ENCODE measurements at regions not wholly inside any gene's neighbourhood (a gene's known extent, or its start where the extent isn't known, plus 50 kb on each side); places are given as distances from the start of the nearest gene placed in this dataset.
"Not testable (repeated sequence)": the region's sequence is repeated elsewhere in the genome, so short reads cannot be mapped to it uniquely, and the experiment has no call there.

DNA sequence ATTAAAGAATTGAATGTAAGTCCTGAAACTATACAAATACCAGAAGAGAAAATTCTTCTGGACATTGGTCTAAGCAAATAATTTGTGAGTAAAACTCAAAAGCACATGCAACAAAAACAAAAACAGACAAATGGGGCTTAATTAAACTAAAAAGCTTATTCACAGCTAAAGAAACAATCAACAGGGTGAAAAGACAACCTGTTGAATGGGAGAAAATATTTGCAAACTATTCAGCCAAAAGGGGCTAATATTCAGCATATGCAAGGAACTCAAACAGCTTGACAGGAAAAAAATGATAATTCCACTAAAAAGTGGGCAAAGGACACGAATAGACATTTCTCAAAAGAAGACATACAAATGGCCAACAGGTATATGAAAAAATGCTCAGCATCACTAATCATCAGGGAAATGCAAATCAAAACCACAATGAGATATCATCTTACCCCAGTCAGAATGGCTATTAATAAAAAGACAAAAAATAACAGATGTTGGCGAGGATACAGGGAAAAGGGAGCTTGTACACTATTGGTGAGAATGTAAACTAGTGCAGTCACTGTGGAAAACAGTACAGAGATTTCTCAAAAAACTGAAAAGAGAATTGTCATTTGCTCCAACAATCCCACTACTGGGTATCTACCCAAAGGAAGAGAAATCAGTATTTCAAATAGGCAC lies 177.5 kb upstream of the RTL1 start:
- no peak for DNase-seq (ENCODE audit: low read depth)

- no peak for DNase-seq (ENCODE audit: low read depth)
These were observed 178.5 kb upstream of the RTL1 start for GRCh38 chr14:101082036-101082435.

- DNase-seq (ENCODE audit: low read depth), result no peak
These were observed 179.2 kb upstream of the RTL1 start for GRCh38 chr14:101082436-101083384.

DNA sequence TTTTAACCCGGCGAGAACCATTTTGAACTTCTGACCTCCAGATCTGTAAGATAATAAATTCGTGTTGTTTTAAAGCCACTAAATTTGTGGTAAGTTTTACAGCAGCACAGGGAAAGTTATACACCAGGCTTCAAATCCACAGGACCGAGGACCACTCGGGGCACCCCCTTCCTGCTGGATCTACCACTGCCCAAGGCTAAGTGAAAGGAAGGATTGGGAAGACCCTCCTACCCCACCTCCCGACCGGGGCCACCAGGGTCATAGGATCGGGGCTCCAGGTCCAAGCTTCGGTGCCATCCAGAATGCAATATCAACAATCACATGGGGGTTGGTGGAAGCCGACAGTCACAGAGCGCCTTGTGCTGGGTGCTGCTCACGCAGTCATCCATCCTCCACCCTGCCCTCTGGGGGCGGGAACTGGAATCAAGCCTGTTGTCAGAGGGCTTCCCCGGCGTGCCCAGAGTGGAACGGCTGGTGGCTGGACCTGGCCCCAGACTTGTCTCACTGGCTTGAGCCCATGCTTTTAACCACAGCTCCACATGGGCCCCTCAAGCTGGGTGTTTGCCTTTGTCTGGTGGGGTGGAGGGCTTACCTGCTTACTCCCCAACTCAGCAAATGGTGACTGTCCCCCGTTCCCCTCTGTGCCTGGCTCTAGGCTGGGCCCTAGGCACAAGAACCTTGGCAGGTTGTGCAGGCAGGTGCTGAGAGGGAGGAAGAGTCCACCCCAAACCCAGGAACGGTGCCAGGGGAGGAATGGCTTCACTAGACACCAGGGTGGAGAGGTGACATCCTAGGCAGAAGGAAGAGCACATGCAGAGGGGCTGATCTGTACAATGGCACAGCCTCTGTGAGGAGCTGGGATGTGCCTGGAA lies 180.3 kb upstream of the RTL1 start:
- no peak for DNase-seq (ENCODE audit: low read depth)

DNA sequence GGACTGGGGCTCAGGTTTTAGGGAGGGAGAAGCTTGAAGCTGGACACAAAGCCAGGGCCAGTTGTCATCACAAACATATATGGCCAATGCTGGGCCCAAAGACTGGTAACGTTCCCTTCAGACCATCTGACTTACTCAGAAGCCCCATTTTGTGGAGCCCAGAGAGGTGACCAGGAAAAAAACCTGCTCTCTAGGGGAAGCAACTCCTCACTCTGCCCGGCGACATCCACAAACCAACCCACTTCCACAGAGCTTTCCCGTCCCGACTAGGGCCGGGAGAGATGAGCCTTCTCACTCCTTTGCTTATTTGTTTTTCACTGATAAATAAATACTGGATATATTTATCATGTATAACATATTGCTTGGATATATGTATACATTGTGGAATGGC lies 180.9 kb upstream of the RTL1 start:
- DNase-seq (ENCODE audit: low read depth), result no peak

- no peak for DNase-seq (ENCODE audit: low read depth)
These were observed 183.4 kb upstream of the RTL1 start for GRCh38 chr14:101086926-101087325.

DNA sequence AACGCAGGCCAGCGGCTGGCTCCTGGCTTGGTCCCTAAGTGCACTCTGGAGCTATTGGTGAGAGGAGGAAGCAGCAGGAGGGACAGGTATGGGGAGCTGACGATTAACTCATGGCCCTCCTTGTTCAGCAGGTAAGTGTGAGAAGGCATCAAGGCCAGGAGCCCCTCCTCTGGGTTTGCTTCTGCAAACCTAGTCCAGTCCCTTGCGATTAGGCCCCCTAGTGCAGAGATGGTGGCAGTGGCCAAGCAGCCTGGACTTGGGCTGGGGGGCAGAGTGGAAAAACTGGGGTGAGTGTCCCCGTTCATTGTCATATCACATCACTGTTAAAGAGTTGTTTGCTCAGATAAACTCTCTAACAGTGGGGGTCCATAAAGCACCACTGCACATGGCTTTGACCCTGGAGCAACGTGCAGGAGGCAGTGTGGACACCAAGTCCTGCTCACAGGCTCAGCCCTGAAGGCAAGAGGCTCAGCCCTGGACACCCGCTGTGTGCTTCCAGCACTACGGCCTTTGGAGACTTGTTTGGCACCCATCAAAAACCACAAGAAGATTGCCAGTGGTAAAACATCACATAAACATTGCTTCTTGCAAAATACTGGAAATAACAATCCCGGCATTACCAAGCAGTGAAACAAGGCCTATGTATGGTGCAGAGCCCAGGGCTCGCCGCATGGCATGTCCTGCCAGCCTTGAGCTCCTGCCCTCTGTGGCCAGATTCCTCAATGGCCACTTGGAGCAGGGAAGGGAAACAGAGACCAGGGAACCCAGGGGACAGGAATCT lies 184.3 kb upstream of the RTL1 start:
- no peak for DNase-seq (ENCODE audit: low read depth)

GRCh38 chr14:101088395-101088667 lies 184.8 kb upstream of the RTL1 start:
- DNase-seq (ENCODE audit: low read depth), result no peak

DNA sequence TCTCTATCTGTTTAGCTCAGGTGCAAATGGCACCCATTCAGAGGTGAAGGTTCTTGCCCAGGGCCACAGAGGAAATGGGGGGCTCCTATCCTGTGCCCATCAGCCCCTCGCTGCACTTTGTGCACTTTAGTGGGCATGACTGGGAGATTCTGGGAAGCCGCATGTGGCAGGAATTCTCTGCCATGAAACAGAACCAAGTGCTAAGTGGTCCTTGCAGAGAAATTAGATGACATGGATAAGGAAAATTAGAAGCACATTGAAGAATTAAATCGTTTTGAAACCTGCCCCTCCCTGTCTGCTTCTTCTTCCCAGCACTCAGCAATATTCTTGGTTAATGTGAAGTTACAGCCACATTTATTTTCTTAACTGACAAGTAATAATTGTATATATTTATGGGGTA lies 185.2 kb upstream of the RTL1 start:
- DNase-seq (ENCODE audit: low read depth), result no peak

DNA sequence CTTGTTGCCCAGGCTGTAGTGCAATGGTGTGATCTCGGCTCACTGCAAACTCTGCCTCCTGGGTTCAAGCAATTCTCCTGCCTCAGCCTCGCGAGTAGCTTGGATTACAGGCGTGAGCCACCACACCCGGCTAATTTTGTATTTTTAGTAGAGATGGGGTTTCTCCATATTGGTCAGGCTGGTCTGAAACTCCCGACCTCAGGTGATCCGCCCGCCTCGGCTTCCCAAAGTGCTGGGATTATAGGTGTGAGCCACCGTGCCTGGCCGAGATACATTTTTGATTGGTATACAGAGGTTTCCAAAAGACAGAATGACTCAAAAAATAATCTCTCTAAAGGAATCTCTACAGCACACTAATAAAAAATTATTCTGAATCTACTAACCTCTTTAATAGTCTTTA lies 187.0 kb upstream of the RTL1 start:
- DNase-seq (ENCODE audit: low read depth), result not testable (repeated sequence)

DNA sequence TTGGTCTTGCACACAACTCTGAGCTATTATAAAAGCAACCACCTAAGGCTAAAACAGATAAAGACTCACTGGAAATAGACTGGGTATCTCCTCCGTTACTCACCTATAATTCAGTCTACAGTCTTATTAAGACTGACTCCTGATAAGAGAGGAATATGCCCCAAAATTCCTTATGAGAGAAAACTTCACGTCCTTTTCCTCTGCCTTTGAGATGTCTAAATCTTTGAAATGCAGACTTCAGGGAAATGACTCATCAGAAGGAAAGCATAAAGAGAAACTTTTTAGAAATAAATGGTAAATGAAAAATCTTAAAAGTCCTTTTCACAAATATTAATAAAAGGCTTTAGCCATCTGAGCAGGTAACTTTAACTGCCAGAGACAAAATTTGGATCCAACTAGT lies 187.5 kb upstream of the RTL1 start:
- DNase-seq (ENCODE audit: low read depth), result no peak

DNA sequence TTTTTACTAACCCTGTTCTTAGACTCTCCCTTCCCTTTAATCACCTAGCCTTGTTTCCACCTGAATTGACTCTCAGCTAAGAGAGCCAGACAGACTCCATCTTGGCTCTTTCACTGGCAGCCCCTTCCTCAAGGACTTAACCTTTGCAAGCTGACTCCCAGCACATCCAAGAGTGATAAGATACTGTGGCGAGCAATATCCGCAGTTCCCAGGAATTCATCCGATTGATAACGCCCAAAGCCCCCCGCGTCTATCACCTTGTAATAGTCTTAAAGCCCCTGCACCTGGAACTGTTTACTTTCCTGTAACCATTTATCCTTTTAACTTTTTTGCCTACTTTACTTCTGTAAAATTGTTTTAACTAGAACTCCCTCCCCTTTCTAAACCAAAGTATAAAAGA lies 191.4 kb upstream of the RTL1 start:
- not testable (repeated sequence) for DNase-seq (ENCODE audit: low read depth)

GRCh38 chr14:101096551-101096950 lies 193.0 kb upstream of the RTL1 start:
- DNase-seq (ENCODE audit: low read depth), result no peak

GRCh38 chr14:101097109-101097793 lies 193.7 kb upstream of the RTL1 start:
- DNase-seq (ENCODE audit: low read depth), result no peak

- no peak for DNase-seq (ENCODE audit: low read depth)
These were observed 194.7 kb upstream of the RTL1 start for GRCh38 chr14:101098177-101098576.

DNA sequence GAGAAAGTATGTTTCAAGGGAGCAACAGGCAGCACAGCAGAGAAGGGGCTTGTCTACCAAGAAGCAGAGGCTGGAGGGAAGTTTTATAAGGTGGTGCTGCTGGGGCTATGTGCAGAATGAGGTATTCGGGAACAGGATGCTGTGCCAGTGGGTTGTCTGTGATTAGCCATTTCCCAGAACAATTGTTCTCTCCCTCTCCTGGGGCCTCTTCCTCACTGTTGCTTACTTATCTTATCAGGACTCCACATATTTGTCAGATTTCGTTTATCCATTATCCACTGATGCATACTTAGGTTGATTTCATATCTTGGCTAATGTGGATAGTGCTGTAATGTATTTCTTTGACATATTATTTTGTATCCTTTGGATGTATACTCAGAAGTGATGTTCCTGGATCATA lies 195.1 kb upstream of the RTL1 start:
- DNase-seq (ENCODE audit: low read depth), result no peak

DNA sequence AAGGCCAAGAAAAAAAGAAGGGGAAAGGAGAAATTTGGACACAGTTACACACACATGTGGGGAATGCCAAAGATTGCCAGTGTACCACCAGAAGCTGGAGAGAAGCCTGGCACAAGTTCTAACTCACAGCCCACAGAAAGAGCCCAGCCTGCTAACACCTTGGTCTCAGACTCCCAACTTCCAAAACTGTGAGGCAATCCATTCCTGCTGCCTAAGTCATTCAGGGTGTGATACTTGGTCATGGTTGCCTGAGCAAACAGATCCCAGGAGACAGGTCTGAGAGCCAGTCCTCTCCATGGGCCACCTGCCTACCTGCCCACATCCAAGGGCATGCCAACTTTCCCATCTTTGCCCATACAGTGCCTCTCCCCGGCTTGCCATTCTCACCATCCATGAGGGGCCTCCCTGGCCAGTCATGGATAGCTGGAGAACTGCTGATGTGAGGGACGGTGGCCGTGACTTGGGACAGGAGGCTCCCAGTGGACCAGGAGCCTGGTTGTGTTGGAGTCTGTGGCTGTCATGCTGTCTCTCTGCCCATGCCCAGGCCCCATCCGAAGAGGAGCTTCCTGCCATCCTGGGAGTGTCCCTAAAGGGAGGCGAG lies 198.0 kb upstream of the RTL1 start:
- DNase-seq (ENCODE audit: low read depth), result no peak

GRCh38 chr14:101102875-101103274 lies 199.4 kb upstream of the RTL1 start:
- no peak for DNase-seq (ENCODE audit: low read depth)

DNA sequence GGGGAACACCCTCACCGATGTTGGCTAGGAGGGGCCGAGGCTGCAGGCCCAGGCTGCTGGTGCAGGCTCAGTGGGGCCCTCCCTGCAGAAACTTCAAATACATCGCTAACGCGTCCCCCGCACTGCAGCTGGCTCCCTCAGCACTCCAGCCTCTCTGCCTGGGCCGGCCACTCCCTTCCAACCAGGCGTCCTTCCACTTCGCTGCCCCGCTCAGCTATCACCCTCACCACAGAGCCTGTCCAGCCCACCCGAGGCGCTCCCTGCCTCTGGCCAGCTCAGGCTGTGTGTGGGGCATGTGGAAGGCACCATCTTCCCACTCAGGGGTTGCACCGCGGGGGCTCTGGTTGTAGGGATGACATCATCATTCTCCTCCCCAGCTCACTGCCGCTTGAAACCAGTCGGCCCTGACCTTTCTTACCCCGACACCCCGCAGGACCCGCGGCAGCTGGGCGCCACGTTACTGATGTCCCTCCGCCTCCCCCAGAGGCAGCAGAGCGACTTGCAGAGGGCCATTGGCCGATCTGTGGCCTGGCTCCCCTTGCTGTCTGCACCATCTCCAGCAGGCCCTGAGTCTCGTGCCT lies 199.9 kb upstream of the RTL1 start:
- DNase-seq (ENCODE audit: low read depth), result no peak

DNA sequence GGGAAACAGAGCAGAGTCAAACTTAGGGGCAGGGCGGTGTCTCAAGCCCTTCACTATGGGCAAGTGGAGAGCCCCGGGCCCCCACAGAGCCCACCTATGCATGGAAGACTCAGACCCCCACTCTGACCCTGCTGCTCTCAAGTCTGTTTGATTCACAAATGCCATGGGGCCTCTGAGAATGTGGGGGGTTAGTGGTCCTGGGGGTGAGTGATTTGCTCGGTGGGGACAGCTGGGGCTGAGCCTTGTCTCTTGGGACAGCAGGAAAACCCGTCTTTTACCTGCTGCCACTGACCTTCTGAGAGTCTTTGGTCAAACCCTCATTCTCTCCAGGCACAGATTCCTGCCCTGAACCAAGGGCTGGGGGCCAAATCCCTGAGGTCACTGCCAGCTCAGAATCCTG lies 201.0 kb upstream of the RTL1 start:
- no peak for DNase-seq (ENCODE audit: low read depth)

- no peak for DNase-seq (ENCODE audit: low read depth)
These were observed 201.5 kb upstream of the RTL1 start for GRCh38 chr14:101105045-101105444.
